WTC11 (cell line): ENCODE measurements at regions not wholly inside any gene's neighbourhood (a gene's known extent, or its start where the extent isn't known, plus 50 kb on each side); places are given as distances from the start of the nearest gene placed in this dataset.
"Not testable (repeated sequence)": the region's sequence is repeated elsewhere in the genome, so short reads cannot be mapped to it uniquely, and the experiment has no call there.

ENCODE experiments used
- ATAC-seq: fragments of 200-7000 bp; cut with Tn5 transposase; 2 replicates; pipeline ENCODE4 v1.10.0; 2021; ENCODE audit warnings: mild to moderate bottlenecking, moderate library complexity
- CTCF ChIA-PET: fragments of 300-600 bp; sonication (Branson Sonifier 250); formaldehyde crosslinking; loops from one replicate; lab custom pipeline; 2021; ENCODE audit warnings: antibody characterized with exemption; lab: Charles Lee
- POLR2A ChIA-PET: fragments of 350-600 bp; sonication (Branson Sonifier 250); formaldehyde crosslinking; loops from one replicate; lab custom pipeline; 2021; ENCODE audit warnings: antibody characterized with exemption; lab: Charles Lee
- DNase-seq: peaks from one replicate; pipeline ENCODE4 v3.0.0; 2021; ENCODE audit warnings: low spot score
- H3K27ac Mint-ChIP-seq: 2 replicates; pipeline ENCODE4 v1.8.0; 2021; ENCODE audit warnings: mixed read lengths
- H3K27me3 Mint-ChIP-seq: 2 replicates; pipeline ENCODE4 v1.8.0; 2021; ENCODE audit warnings: low read depth, mild to moderate bottlenecking, moderate library complexity, mixed read lengths
- H3K36me3 Mint-ChIP-seq: 2 replicates; pipeline ENCODE4 v1.8.0; 2021; ENCODE audit warnings: mixed read lengths
- H3K4me1 Mint-ChIP-seq: 2 replicates; pipeline ENCODE4 v1.8.0; 2022; ENCODE audit warnings: mixed read lengths
- H3K4me3 Mint-ChIP-seq: 2 replicates; pipeline ENCODE4 v1.8.0; 2021; ENCODE audit warnings: mild to moderate bottlenecking, moderate library complexity, mixed read lengths
- H3K9me3 Mint-ChIP-seq: 2 replicates; pipeline ENCODE4 v1.8.0; 2021; ENCODE audit warnings: mixed read lengths
- AFF4 ChIP-seq: sonication (generic); formaldehyde crosslinking; IDR thresholded peaks from 2 replicates; pipeline ENCODE4 v1.8.1; 2023; ENCODE audit warnings: mild to moderate bottlenecking, missing genetic modification reagents, borderline replicate concordance
- ARID4B ChIP-seq: sonication (generic); formaldehyde crosslinking; IDR thresholded peaks from 2 replicates; pipeline ENCODE4 v1.8.0; 2023; ENCODE audit warnings: missing genetic modification reagents, mild to moderate bottlenecking, borderline replicate concordance
- ATF1 ChIP-seq: sonication (generic); formaldehyde crosslinking; IDR thresholded peaks from 2 replicates; pipeline ENCODE4 v1.8.1; 2023; ENCODE audit warnings: mild to moderate bottlenecking, moderate library complexity, missing genetic modification reagents
- E2F4 ChIP-seq: sonication (generic); formaldehyde crosslinking; IDR thresholded peaks from 2 replicates; pipeline ENCODE4 v1.8.1; 2022; ENCODE audit warnings: low read depth, mild to moderate bottlenecking, moderate library complexity, missing genetic modification reagents, borderline replicate concordance
- FOXP1 ChIP-seq: sonication (generic); formaldehyde crosslinking; IDR thresholded peaks from 2 replicates; pipeline ENCODE4 v1.8.0; 2022; ENCODE audit warnings: missing genetic modification reagents, mild to moderate bottlenecking, moderate library complexity, borderline replicate concordance
- JAZF1 ChIP-seq: fragments of 250-450 bp; sonication (Bioruptor Pico); IDR thresholded peaks from 2 replicates; pipeline ENCODE4 v1.9.0; 2021; ENCODE audit warnings: moderate library complexity, mild to moderate bottlenecking, inconsistent platforms
- MAX ChIP-seq: sonication (generic); formaldehyde crosslinking; IDR thresholded peaks from 2 replicates; pipeline ENCODE4 v1.8.0; 2022; ENCODE audit warnings: mild to moderate bottlenecking, missing genetic modification reagents
- MXD4 ChIP-seq: fragments of 250-450 bp; sonication (Bioruptor Pico); IDR thresholded peaks from 2 replicates; pipeline ENCODE4 v1.8.0; 2021; ENCODE audit warnings: mild to moderate bottlenecking, moderate library complexity, borderline replicate concordance
- NFATC4 ChIP-seq: fragments of 250-450 bp; sonication (Bioruptor Pico); IDR thresholded peaks from 2 replicates; pipeline ENCODE4 v1.9.0; 2021; ENCODE audit warnings: mild to moderate bottlenecking
- PRRX2 ChIP-seq: fragments of 250-450 bp; sonication (Bioruptor Pico); IDR thresholded peaks from 2 replicates; pipeline ENCODE4 v1.8.0; 2021; ENCODE audit warnings: mild to moderate bottlenecking
- RELA ChIP-seq: sonication (generic); formaldehyde crosslinking; IDR thresholded peaks from 2 replicates; pipeline ENCODE4 v1.8.1; 2022; ENCODE audit warnings: missing genetic modification reagents, mild to moderate bottlenecking, borderline replicate concordance
- SMAD4 ChIP-seq: sonication (generic); formaldehyde crosslinking; IDR thresholded peaks from 2 replicates; pipeline ENCODE4 v1.8.0; 2022; ENCODE audit warnings: mild to moderate bottlenecking, missing genetic modification reagents
- SP1 ChIP-seq: sonication (generic); formaldehyde crosslinking; conservative IDR thresholded peaks from 2 replicates; pipeline ENCODE4 v1.8.1; 2022; ENCODE audit warnings: missing genetic modification reagents
- TCF7 ChIP-seq: sonication (generic); formaldehyde crosslinking; IDR thresholded peaks from 2 replicates; pipeline ENCODE4 v1.8.0; 2022; ENCODE audit warnings: mild to moderate bottlenecking, low read depth, missing genetic modification reagents, moderate library complexity
- USF2 ChIP-seq: sonication (generic); formaldehyde crosslinking; IDR thresholded peaks from 2 replicates; pipeline ENCODE4 v1.8.1; 2023; ENCODE audit warnings: mild to moderate bottlenecking, missing genetic modification reagents, moderate library complexity
- ZNF138 ChIP-seq: sonication (generic); formaldehyde crosslinking; conservative IDR thresholded peaks from 2 replicates; pipeline ENCODE4 v1.8.1; 2022; ENCODE audit warnings: mild to moderate bottlenecking, moderate library complexity, missing genetic modification reagents
- ZNF281 ChIP-seq: sonication (generic); formaldehyde crosslinking; IDR thresholded peaks from 2 replicates; pipeline ENCODE4 v1.8.0; 2023; ENCODE audit warnings: mild to moderate bottlenecking, missing genetic modification reagents

- no peaks in the 10 kb centered on the region for H3K36me3 Mint-ChIP-seq
- no peak overlapping the region for H3K4me3 Mint-ChIP-seq
Measured at GRCh38 chr6:97508646-97509045, 225.6 kb upstream of the MMS22L start.

GRCh38 chr6:97513260-97513659 lies 230.2 kb upstream of the MMS22L start:
- not testable (repeated sequence) for DNase-seq, H3K4me1 Mint-ChIP-seq, H3K27ac Mint-ChIP-seq

More at GRCh38 chr6:97508646-97509045, 225.6 kb upstream of the MMS22L start:
- ATAC-seq (no peak), DNase-seq (no peak)
- peaks cover 4% of the 10 kb centered on the region for H3K4me1 Mint-ChIP-seq
- TF ChIP-seq PRRX2 (CRISPR knock-in tag) = no peak
- TF ChIP-seq JAZF1 (CRISPR knock-in tag) = no peak
- no peak for TF ChIP-seq NFATC4 (CRISPR knock-in tag)
- TF ChIP-seq RELA (CRISPR knock-in tag) = no peak
- no peak for TF ChIP-seq USF2 (CRISPR knock-in tag)
- no peak for TF ChIP-seq SMAD4 (CRISPR knock-in tag)
- TF ChIP-seq TCF7 (CRISPR knock-in tag) = no peak
- no peak for TF ChIP-seq ZNF281 (CRISPR knock-in tag)
- TF ChIP-seq MXD4 (CRISPR knock-in tag) = no peak
- no peak for TF ChIP-seq FOXP1 (CRISPR knock-in tag)
- no peaks in the 10 kb centered on the region for H3K9me3 Mint-ChIP-seq
- no peaks in the 10 kb centered on the region for H3K27me3 Mint-ChIP-seq
- no peak overlapping the region for H3K27ac Mint-ChIP-seq
- ChIA-PET POLR2A (no interaction called here), CTCF (no interaction called here)

GRCh38 chr6:97524811-97525210 lies 241.8 kb upstream of the MMS22L start:
- ChIA-PET POLR2A (interaction anchor here (1.1 kb wide), 1 partner anchor 11 kb away, joined by 5 read pairs; no protein-coding TSS in a partner anchor), CTCF (interaction anchor here (0.7 to 1.8 kb wide), 6 partner anchors 11 to 1310 kb away, joined by 3 to 8 read pairs (median 4); partner anchors contain the start of gene POU3F2)
- peak; percentile 99 for ATAC-seq
- peak; percentile 45 for DNase-seq
- Mint-ChIP-seq H3K9me3 (peaks cover 10% of the 10 kb centered on the region), H3K27me3 (no peaks in the 10 kb centered on the region), H3K4me1 (peaks cover 38% of the 10 kb centered on the region), H3K36me3 (no peaks in the 10 kb centered on the region), H3K27ac (peak overlapping the region; percentile 93; the same call in 1 of the 2 replicates), H3K4me3 (no peak overlapping the region)
- TF ChIP-seq ARID4B (no peak), ZNF138 (no peak), ATF1 (CRISPR knock-in tag) (no peak), MAX (CRISPR knock-in tag) (no peak), SP1 (CRISPR knock-in tag) (no peak), AFF4 (CRISPR knock-in tag) (no peak), E2F4 (no peak)

More at GRCh38 chr6:97513260-97513659, 230.2 kb upstream of the MMS22L start:
- not testable (repeated sequence) for H3K9me3 Mint-ChIP-seq, H3K4me3 Mint-ChIP-seq, H3K36me3 Mint-ChIP-seq, H3K27me3 Mint-ChIP-seq
- POLR2A ChIA-PET = interaction anchor here (1.3 kb wide), 1 partner anchor 12 kb away, joined by 5 read pairs; no protein-coding TSS in a partner anchor
- CTCF ChIA-PET = interaction anchor here (2.0 kb wide), 1 partner anchor 11 kb away, joined by 6 read pairs; no protein-coding TSS in a partner anchor
- peak; percentile 81 for ATAC-seq
